NCI-H2227 treated with DMSO at 0.1 percent for 48 hours (cell line): ENCODE measurements at regions not wholly inside any gene's neighbourhood (a gene's known extent, or its start where the extent isn't known, plus 50 kb on each side); places are given as distances from the start of the nearest gene placed in this dataset.

Source experiments
- DNase-seq: peaks from one replicate; lab custom pipeline; 2025; lab: John Stamatoyannopoulos, UW

GRCh38 chr7:121810831-121811672 is 61.9 kb upstream of the PTPRZ1 start:
- DNase-seq, result peak; percentile 28

DNA sequence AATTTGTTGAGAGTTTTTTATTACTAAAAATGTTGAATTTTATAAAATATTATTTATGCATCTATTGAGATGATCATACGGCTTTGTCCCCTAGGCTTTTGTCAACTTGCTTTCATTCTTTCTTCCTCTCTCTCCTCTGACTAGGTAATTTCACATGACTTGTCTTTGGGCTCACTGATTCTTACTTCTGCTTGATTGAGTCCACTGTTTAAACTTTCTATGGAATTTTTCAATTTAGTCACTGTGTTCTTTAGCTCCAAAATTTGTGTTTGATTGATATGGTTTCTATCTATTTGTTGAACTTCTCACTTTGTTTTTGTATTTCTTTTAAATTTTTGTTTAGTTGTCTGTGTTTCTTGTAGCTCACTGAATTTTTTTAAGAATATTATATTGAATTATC is 65.9 kb upstream of the PTPRZ1 start:
- no peak for DNase-seq

DNA sequence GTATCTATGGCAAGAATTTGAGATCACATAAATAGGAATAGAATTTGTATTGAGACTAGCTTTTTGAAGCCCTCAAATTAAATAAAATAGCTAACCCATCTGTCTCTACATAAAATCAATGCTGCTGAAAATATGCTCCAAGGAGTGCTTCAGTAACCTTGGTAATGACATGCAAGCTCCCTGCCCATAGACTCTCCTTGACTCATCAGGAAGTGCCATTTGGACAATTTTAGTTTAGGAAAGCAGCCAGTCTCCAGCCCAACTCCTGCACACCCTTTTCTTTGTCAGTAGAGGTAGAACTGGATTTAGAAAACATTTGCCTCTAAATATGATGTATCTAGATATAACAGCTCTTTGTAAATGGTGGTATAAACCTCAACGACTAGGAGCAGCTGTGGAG is 69.9 kb upstream of the PTPRZ1 start:
- no peak for DNase-seq

- DNase-seq, result no peak
These were observed 71.9 kb upstream of the PTPRZ1 start for GRCh38 chr7:121800916-121801675.

DNA sequence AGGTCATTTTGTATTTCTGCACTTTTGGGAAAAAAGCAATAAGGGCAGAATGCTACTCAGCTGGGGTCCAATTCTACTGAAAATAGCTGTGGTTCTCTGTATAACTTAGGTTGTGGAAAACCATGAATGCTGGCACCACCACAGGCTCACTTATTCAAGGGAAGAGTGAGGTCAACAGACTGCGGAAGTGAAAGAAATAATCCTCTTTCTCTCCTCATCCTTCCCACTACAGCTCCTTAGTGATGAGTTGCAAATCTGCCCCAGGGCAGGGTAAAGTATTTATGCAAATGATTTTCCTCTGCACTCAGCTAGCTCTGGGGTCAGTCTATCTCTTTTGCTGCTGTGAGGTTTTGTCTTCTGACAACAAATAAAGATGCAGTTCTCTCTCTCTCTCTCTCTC is 74.1 kb upstream of the PTPRZ1 start:
- peak; percentile 40 for DNase-seq

DNA sequence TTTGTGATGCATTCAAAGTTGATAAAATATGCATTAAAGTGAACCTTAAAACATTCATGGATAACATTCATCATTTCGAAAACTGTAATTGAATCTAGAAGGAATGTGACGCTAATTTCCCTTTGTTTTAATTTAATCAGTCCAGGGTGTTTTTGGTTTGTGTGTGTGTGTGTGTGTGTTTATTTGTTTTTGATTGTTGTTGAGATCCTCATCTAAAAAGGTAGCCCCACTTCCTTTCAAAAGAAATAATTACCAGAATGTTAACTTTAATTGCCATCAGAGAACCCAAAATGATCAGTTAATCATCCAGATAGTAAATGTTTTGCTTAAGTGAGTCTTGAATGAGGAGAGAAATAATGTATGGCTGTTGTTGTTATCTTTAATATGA is 74.5 kb upstream of the PTPRZ1 start:
- DNase-seq, result no peak

DNA sequence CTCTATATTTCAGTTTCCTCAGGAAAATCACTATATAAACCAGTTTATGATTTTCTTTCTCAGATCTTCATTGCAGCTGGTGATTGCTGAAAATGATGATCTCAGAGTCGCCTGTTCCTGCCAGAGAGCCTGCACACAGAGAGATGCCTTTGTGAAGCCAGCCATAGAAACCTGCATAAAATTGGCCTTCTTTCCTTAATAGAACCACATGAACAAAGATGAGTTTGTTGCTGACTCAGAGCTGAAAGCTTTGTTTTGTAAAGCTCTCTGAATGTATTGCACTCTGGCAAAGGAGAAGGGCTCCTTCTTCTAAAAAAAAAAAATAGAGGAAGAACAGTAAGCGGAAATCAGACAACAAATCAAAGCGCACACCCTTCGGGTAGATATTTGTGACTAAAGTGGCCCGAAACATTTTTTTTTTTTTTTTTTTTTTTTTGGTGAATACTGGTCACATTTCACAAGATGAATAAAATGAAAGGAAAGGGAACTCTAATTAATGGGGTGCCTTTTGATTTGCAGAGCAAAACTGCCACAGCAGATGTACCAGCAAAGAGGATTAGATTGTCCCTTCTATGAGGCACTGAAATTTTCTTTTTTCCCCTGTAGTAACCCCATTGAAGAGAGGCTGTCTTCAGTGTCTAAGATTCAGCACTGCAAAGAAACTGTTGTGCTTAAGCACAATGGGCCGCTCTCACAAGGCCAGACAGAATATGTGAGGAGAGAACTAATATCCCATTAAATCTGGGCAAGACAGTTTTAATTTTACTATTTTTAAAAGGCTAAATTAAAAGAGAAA is 75.1 kb upstream of the PTPRZ1 start:
- peak; percentile 20 for DNase-seq

DNA sequence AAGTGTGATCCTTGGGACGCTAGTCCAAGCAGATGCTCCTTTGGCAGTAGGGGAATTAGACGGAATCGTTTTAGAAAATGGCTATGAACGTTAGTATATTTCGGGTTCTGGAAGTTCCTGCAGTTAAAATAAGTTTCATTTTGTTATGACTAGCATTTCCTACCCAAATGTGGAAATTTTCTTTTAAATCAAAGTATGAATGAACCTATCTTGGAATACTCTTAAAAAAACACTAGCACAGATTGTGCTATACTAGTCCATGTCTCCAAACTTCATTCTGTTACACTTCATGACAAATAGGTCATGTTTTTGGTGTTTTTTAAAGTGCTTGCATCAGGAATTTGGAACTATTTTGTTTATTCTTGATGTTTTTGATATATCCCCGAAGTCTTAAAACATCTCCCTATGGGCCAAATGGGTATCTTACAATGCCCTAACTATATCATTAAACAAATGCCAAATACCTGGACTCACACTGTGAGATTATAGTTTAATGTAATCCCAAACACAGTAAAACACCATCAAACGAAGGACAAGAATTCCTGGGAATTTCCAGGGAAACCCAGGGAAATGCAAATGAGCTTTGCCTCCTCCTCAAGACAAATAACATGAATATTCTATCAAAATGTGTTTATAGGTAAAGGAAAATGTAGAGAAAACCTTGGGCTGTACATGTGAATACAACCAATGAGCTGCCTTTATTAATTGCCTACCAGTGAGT is 75.9 kb upstream of the PTPRZ1 start:
- no peak for DNase-seq

- no peak for DNase-seq
These were observed 76.6 kb upstream of the PTPRZ1 start for GRCh38 chr7:121796381-121796780.

GRCh38 chr7:121795736-121796135 is 77.2 kb upstream of the PTPRZ1 start:
- DNase-seq, result no peak

DNA sequence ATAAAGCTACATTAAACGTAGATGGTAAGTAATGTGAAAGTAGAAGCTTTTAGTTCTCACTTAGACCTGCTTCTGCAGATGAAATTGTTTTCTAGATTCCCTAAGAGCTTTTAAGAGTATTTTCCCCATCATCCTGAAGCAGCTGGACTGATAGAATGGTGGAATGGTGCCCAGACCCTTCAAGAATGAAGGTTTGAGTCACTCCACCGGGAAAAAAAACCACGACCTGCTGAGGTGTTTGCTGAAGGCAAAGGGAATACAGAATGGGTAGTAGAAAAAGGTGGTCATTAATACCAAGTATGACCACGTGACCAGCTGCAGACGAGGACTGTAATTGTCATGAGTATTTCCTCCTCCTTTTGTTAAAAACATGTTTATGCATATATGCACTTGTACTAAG is 79.2 kb upstream of the PTPRZ1 start:
- DNase-seq, result no peak

GRCh38 chr7:121777672-121778071 is 95.3 kb upstream of the PTPRZ1 start:
- no peak for DNase-seq

DNA sequence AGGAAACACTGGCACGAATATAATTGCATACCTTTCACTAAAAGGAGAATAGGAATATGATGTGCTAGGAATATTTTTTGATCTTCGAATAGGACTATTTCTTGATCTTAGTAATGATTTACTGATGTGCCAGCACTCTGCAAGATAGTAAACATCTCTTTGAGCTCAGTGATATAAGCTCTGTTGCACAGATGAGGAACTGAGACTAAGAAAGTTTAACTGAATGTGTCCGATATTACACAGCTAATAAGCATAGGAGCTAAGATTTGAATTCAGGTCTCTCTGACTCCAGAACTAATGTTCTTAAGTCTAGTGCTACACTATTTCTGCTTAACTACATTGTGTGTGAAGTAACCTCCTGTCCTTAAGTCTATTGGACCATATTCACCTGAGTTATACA is 98.4 kb upstream of the PTPRZ1 start:
- no peak for DNase-seq

DNA sequence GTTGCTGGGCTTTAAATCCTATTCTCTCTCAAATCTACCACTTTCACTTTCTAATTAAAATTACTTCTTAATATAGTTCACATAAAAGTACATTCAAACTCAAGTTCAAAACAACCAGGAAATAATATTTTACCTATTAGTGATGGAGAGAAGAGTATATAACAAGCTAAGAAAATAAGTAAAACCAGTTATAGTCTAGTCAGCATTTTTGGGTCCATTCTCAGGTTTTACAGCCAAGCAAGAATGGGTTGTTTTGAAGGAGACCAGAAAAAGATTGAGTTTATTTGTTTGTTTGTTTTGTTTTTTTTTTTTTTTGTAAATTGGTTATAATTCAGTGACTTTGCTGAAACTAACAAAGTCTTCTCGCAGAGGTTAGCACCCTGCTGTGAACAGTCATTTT is 106.3 kb upstream of the PTPRZ1 start:
- DNase-seq, result no peak

GRCh38 chr7:121761399-121761798 is 111.6 kb upstream of the PTPRZ1 start:
- DNase-seq, result no peak

GRCh38 chr7:121755818-121756552 is 117.0 kb upstream of the PTPRZ1 start:
- peak; percentile 86 for DNase-seq

DNA sequence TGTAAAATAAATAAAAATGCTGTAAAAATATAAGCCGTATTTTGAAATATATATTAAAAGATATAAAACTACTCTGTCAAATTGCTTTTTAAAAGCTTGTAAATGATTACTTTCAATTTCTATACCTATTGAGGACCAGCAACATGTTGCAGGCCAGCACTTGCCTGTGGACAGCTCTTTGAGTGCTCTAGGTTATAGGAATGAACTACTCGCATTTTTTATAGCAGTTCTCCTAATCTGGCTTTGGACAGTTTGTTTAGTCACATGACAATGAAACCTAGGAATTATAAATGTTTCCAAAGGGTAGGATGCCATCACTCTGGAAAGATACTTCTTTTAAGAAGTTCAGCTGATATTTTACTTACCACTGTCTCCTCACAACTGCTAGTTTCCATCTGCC is 117.7 kb upstream of the PTPRZ1 start:
- DNase-seq, result no peak

GRCh38 chr7:121753944-121754343 is 119.0 kb upstream of the PTPRZ1 start:
- DNase-seq, result no peak

GRCh38 chr7:121752706-121753105 is 120.3 kb upstream of the PTPRZ1 start:
- no peak for DNase-seq

DNA sequence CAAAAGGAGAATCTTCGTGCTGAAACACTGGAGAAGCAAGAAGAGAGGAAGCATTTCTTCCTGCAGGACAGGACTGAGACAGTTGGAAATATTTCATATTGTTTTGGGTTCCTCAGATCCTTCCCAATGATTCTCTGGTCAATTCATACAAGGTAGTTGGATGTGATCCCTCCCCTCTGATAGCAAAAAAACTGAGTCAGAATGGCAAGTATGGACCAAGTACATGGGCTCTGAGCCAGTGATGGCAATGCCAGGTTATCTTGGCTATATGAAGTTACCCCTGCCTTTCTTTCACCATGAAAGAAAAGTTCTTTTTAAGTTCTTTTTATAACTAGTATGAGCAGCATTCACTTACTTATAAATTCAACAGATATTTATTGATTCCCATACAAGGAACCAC is 124.4 kb upstream of the PTPRZ1 start:
- DNase-seq, result no peak

GRCh38 chr7:121745856-121746255 is 127.1 kb upstream of the PTPRZ1 start:
- DNase-seq, result no peak
